Lower lobe of right lung (tissue), 2 donors: ENCODE measurements at regions not wholly inside any gene's neighbourhood (a gene's known extent, or its start where the extent isn't known, plus 50 kb on each side); places are given as distances from the start of the nearest gene placed in this dataset.

ENCODE experiments used
- ATAC-seq, 2 donors: fragments of 200-7000 bp; cut with Tn5 transposase; one replicate each; pipeline ENCODE4 v1.9.1; 2020 to 2022; ENCODE audit warnings: mild to moderate bottlenecking in 2 of 2, moderate library complexity in 2 of 2
- DNase-seq: peaks from one replicate; pipeline ENCODE4 v3.0.0-alpha.2; 2020
- H3K27ac ChIP-seq: fragments of 200-600 bp; one replicate; pipeline ENCODE4 v1.8.0; 2022
- H3K27me3 ChIP-seq: fragments of 200-600 bp; one replicate; pipeline ENCODE4 v1.8.0; 2022; ENCODE audit warnings: low read depth
- H3K36me3 ChIP-seq: fragments of 200-600 bp; one replicate; pipeline ENCODE4 v1.8.0; 2022; ENCODE audit warnings: mild to moderate bottlenecking
- H3K4me1 ChIP-seq: fragments of 200-600 bp; one replicate; pipeline ENCODE4 v1.8.0; 2022
- H3K4me3 ChIP-seq: fragments of 200-600 bp; one replicate; pipeline ENCODE4 v1.8.0; 2022; ENCODE audit warnings: mild to moderate bottlenecking
- H3K9me3 ChIP-seq: fragments of 200-600 bp; one replicate; pipeline ENCODE4 v1.8.0; 2022
- intact Hi-C: fragments of 100-400 bp; cut with DNase I; formaldehyde crosslinking; loops from one replicate; pipeline ENCODE4 v1.11.0; 2022
- TF ChIP-seq, protein P1 (sequence below): fragments of 200-600 bp; IDR thresholded peaks from one replicate; pipeline ENCODE4 v1.8.0; 2022; ENCODE audit warnings: antibody characterized with exemption, mild to moderate bottlenecking
- donor health status: DM: no; HTN: yes; CAD: no; lungs with severe emphysema.

- Histone ChIP-seq H3K27me3 (no peaks in the 10 kb centered on the region), H3K9me3 (no peaks in the 10 kb centered on the region), H3K4me3 (no peak overlapping the region), H3K36me3 (no peaks in the 10 kb centered on the region), H3K4me1 (no peaks in the 10 kb centered on the region), H3K27ac (no peak overlapping the region)
- no peak for ATAC-seq
- intact Hi-C loops: no loop called here
- TF ChIP-seq, protein P1, sequence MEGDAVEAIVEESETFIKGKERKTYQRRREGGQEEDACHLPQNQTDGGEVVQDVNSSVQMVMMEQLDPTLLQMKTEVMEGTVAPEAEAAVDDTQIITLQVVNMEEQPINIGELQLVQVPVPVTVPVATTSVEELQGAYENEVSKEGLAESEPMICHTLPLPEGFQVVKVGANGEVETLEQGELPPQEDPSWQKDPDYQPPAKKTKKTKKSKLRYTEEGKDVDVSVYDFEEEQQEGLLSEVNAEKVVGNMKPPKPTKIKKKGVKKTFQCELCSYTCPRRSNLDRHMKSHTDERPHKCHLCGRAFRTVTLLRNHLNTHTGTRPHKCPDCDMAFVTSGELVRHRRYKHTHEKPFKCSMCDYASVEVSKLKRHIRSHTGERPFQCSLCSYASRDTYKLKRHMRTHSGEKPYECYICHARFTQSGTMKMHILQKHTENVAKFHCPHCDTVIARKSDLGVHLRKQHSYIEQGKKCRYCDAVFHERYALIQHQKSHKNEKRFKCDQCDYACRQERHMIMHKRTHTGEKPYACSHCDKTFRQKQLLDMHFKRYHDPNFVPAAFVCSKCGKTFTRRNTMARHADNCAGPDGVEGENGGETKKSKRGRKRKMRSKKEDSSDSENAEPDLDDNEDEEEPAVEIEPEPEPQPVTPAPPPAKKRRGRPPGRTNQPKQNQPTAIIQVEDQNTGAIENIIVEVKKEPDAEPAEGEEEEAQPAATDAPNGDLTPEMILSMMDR: no peak
- DNase-seq: no peak
Observed at GRCh38 chr5:67831048-67831447, 384.5 kb upstream of the PIK3R1 start.

- no peak for ATAC-seq
- Histone ChIP-seq H3K27ac (no peak overlapping the region), H3K9me3 (no peaks in the 10 kb centered on the region), H3K4me3 (no peak overlapping the region), H3K4me1 (no peaks in the 10 kb centered on the region), H3K27me3 (no peaks in the 10 kb centered on the region), H3K36me3 (no peaks in the 10 kb centered on the region)
- no peak for DNase-seq
- intact Hi-C loops: no loop called here
- TF ChIP-seq, protein P1: no peak
Observed at GRCh38 chr5:67827541-67827940, 388.0 kb upstream of the PIK3R1 start.

- ATAC-seq (no peak), DNase-seq (no peak)
- no peaks in the 10 kb centered on the region for H3K36me3 ChIP-seq
- H3K4me3 ChIP-seq: no peak overlapping the region
- H3K27ac ChIP-seq: no peak overlapping the region
- TF ChIP-seq, protein P1: no peak
- intact Hi-C loops: no loop called here
- H3K27me3 ChIP-seq: no peaks in the 10 kb centered on the region
- H3K4me1 ChIP-seq: no peaks in the 10 kb centered on the region
- no peaks in the 10 kb centered on the region for H3K9me3 ChIP-seq
Observed at GRCh38 chr5:67824852-67825251, 390.7 kb upstream of the PIK3R1 start.

- Histone ChIP-seq H3K27ac (no peak overlapping the region), H3K27me3 (no peaks in the 10 kb centered on the region), H3K9me3 (no peaks in the 10 kb centered on the region), H3K36me3 (no peaks in the 10 kb centered on the region), H3K4me1 (no peaks in the 10 kb centered on the region), H3K4me3 (no peak overlapping the region)
- ATAC-seq: no peak
- DNase-seq: no peak
- TF ChIP-seq, protein P1: no peak
- intact Hi-C loops: no loop called here
Observed at GRCh38 chr5:67817652-67818051, 397.9 kb upstream of the PIK3R1 start.

DNA sequence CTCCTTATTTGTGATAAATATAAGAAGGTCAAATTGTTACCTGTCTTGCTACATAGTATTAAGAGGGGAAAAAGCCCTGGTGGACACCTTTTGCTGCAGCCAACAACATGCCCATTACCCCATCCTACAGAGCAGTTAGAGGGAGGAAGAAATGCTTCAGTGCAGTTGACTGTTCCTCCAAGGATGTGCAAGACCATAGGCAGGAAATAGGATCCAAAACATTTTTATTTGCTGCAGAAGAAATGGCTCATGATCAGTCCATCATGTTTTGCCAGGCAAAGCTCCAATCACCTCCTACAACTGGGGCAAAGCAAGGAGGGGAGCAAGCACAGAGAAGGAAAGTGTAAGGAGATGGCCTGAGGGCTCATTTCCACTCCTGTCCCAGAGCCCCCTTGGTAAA is 399.1 kb upstream of the PIK3R1 start:
- no peaks in the 10 kb centered on the region for H3K9me3 ChIP-seq
- H3K4me3 ChIP-seq: no peak overlapping the region
- DNase-seq (no peak), ATAC-seq (no peak)
- H3K36me3 ChIP-seq: no peaks in the 10 kb centered on the region
- no peaks in the 10 kb centered on the region for H3K27me3 ChIP-seq
- no peak overlapping the region for H3K27ac ChIP-seq
- intact Hi-C loops: no loop called here
- H3K4me1 ChIP-seq: no peaks in the 10 kb centered on the region
- TF ChIP-seq, protein P1: no peak
